Activated naive CD8-positive, alpha-beta T cell treated with anti-CD3 and anti-CD28 coated beads, Interleukin-2, amount 50 U/mL, for 24 hours (primary cell): ENCODE measurements at regions not wholly inside any gene's neighbourhood (a gene's known extent, or its start where the extent isn't known, plus 50 kb on each side); places are given as distances from the start of the nearest gene placed in this dataset.

Experiments
- ATAC-seq: fragments of 150-1000 bp; cut with Tn5 transposase; one replicate; pipeline ENCODE4 v1.10.0; 2021
- DNase-seq: peaks from one replicate; pipeline ENCODE4 v3.0.0; 2021
- H3K27ac Mint-ChIP-seq: one replicate; pipeline ENCODE4 v1.8.0; 2021; ENCODE audit warnings: mild to moderate bottlenecking, mixed read lengths
- H3K27me3 Mint-ChIP-seq: one replicate; pipeline ENCODE4 v1.8.0; 2021; ENCODE audit warnings: mixed read lengths
- H3K36me3 Mint-ChIP-seq: one replicate; pipeline ENCODE4 v1.8.0; 2021; ENCODE audit warnings: low read depth, mixed read lengths
- H3K4me1 Mint-ChIP-seq: one replicate; pipeline ENCODE4 v1.8.0; 2021; ENCODE audit warnings: mixed read lengths
- H3K4me3 Mint-ChIP-seq: one replicate; pipeline ENCODE4 v1.8.0; 2021; ENCODE audit warnings: mild to moderate bottlenecking, moderate library complexity, mixed read lengths
- H3K9me3 Mint-ChIP-seq: one replicate; pipeline ENCODE4 v1.8.0; 2021; ENCODE audit warnings: mixed read lengths

DNA sequence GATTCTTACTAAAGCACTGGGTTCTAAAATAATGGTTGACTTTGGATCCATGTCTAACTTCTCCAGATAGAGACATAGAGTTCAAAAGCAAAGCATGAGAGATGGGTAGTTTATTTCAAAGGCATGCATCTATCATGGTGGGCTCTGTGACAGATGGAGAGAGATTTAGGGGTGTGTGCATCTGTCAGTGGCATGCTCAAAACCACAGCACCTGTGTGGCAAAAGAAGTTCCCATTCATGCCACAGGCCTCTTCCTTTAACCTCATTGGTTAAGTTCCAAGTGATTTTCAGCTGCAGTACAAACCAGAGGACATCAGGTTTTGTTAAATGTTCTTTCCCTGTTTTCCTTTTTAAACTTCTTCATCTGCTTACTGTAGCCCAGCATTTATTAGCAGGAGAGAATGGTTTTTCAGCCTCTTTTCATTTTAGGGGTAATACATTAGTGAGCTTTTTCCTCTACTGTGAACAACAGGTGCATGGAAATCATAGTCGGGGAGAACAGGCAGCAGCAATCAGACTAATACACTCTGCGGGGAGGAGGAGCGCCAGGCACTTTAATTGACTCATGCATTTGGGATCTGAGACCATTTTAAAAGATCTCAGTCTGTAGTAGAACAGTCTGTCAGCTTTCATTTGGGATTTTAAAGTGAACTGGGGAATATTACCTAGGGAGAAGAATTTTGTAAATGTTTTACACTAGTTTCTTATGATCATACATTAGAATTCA, 52.4 kb upstream of the UPP2 start:
- no peak for ATAC-seq

DNA sequence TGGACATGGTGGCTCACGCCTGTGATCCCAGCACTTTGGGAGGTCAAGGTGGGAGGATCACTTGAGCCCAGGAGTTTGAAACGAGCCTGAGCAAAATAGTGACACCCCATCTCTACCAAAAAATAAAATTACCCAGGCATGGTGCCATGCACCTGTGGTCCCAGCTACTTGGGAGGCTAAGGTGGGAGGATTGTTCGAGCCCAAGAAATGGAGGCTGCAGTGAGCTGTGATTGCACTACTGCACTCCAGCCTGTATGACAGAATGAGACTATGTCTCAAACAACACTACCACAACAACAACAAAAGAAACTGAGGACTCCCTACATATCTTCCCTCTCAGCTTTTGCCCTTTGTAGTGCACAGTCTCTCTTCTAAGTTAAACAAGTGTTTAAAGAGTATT, 53.3 kb upstream of the UPP2 start:
- no peak overlapping the region for H3K4me3 Mint-ChIP-seq
- no peaks in the 10 kb centered on the region for H3K36me3 Mint-ChIP-seq
- no peak overlapping the region for H3K27ac Mint-ChIP-seq
- DNase-seq (no peak), ATAC-seq (no peak)
- H3K4me1 Mint-ChIP-seq = no peaks in the 10 kb centered on the region
- no peaks in the 10 kb centered on the region for H3K9me3 Mint-ChIP-seq
- no peaks in the 10 kb centered on the region for H3K27me3 Mint-ChIP-seq

More for the DNA sequence above, 52.4 kb upstream of the UPP2 start:
- no peak for DNase-seq
- no peak overlapping the region for H3K27ac Mint-ChIP-seq
- H3K4me3 Mint-ChIP-seq = no peak overlapping the region
- no peaks in the 10 kb centered on the region for H3K36me3 Mint-ChIP-seq
- no peaks in the 10 kb centered on the region for H3K4me1 Mint-ChIP-seq
- H3K9me3 Mint-ChIP-seq = no peaks in the 10 kb centered on the region
- peaks cover under 1% of the 10 kb centered on the region for H3K27me3 Mint-ChIP-seq

GRCh38 chr2:158047156-158047611, 54.5 kb upstream of the UPP2 start:
- Mint-ChIP-seq H3K27ac (no peak overlapping the region), H3K36me3 (no peaks in the 10 kb centered on the region), H3K9me3 (no peaks in the 10 kb centered on the region), H3K27me3 (no peaks in the 10 kb centered on the region), H3K4me3 (no peak overlapping the region), H3K4me1 (no peaks in the 10 kb centered on the region)
- DNase-seq (no peak), ATAC-seq (no peak)

DNA sequence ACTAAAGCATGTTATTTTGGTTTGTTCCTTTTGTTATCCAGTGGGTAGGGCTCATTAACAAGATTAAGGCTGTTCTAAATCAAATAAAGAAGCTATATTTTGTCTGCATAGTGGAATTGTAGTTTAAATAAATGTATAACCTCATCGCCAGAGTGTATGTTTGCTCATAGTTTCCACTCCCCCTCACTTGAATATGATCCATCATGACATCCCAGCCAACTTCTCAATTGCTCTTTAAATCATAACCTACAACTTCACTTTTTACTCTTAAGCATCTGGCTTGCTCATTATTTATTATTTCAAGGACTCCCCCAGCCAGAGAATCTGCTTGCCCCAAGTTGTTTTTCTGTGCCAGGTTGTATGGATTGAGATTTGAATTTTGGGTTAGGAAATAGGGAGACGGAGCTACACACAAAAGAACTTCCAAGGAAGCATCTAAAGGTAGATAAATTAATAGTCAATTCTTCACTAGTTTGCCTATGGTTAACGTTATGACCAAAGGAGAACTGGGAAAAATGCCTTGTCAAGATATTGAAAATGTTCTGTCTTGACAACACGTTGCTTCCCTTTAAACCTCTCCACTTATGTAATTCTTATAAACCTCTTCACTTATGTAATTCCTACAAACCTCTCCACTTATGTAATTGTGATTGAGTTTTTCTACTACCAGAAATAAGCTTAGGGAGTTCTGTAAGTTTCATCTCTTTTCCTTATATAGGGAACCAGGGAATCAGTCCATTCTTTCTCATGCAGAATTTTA, 55.4 kb upstream of the UPP2 start:
- no peak overlapping the region for H3K27ac Mint-ChIP-seq
- no peaks in the 10 kb centered on the region for H3K4me1 Mint-ChIP-seq
- H3K27me3 Mint-ChIP-seq = no peaks in the 10 kb centered on the region
- DNase-seq (no peak), ATAC-seq (no peak)
- H3K36me3 Mint-ChIP-seq = no peaks in the 10 kb centered on the region
- H3K9me3 Mint-ChIP-seq = no peaks in the 10 kb centered on the region
- H3K4me3 Mint-ChIP-seq = no peak overlapping the region

DNA sequence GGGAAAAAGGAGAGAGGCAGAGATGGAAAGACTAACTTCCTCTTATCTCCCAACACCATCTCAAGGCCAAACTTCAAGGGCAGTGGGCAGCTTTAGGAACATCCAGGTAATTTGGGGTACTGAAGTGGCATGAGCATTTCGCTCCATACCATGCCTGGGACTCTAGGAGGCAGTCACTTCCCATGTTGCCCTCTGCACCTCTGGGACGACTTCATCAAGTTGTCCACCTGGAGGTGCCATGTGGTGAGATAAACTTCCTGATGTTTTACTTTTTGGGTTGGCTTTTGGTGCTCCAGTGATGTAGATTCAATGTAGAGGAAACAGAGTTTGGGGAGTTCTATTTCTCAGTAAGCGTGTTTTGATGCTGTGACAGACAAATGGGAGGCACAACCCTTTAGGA, 56.3 kb upstream of the UPP2 start:
- H3K9me3 Mint-ChIP-seq = no peaks in the 10 kb centered on the region
- no peaks in the 10 kb centered on the region for H3K36me3 Mint-ChIP-seq
- no peaks in the 10 kb centered on the region for H3K4me1 Mint-ChIP-seq
- H3K27me3 Mint-ChIP-seq = no peaks in the 10 kb centered on the region
- ATAC-seq (no peak), DNase-seq (no peak)
- H3K27ac Mint-ChIP-seq = no peak overlapping the region
- H3K4me3 Mint-ChIP-seq = no peak overlapping the region

GRCh38 chr2:158043181-158043948, 58.3 kb upstream of the UPP2 start:
- no peak overlapping the region for H3K27ac Mint-ChIP-seq
- no peaks in the 10 kb centered on the region for H3K36me3 Mint-ChIP-seq
- ATAC-seq (no peak), DNase-seq (no peak)
- no peaks in the 10 kb centered on the region for H3K4me1 Mint-ChIP-seq
- H3K9me3 Mint-ChIP-seq = no peaks in the 10 kb centered on the region
- no peak overlapping the region for H3K4me3 Mint-ChIP-seq
- peaks cover 1% of the 10 kb centered on the region for H3K27me3 Mint-ChIP-seq

GRCh38 chr2:158042666-158043065, 59.0 kb upstream of the UPP2 start:
- Mint-ChIP-seq H3K9me3 (no peaks in the 10 kb centered on the region), H3K27ac (no peak overlapping the region), H3K36me3 (no peaks in the 10 kb centered on the region), H3K4me3 (no peak overlapping the region), H3K4me1 (no peaks in the 10 kb centered on the region), H3K27me3 (peaks cover 1% of the 10 kb centered on the region)
- DNase-seq = no peak
- no peak for ATAC-seq

DNA sequence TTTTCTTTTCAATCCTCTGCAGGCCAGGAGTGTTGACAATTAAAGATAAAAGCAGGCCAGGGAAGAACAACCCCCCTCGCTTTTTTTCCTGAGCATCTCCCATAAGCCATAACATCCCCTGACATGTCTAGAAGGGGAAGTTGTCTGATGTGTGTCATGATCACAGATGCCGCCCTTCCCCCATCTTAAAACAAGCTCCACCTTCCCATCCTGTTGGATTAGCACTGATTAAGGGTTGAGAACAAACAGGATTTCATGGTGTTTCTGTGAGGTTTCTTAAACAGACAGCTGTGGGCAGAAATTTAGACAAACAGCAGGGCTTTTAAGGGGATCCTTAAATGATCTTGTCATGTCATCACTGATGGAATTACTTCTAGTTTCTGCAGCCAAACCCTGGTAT, 59.4 kb upstream of the UPP2 start:
- H3K9me3 Mint-ChIP-seq = no peaks in the 10 kb centered on the region
- no peak overlapping the region for H3K4me3 Mint-ChIP-seq
- no peak overlapping the region for H3K27ac Mint-ChIP-seq
- DNase-seq = no peak
- H3K36me3 Mint-ChIP-seq = no peaks in the 10 kb centered on the region
- H3K4me1 Mint-ChIP-seq = no peaks in the 10 kb centered on the region
- H3K27me3 Mint-ChIP-seq = peaks cover 1% of the 10 kb centered on the region
- ATAC-seq = no peak

- ATAC-seq (no peak), DNase-seq (no peak)
- Mint-ChIP-seq H3K36me3 (no peaks in the 10 kb centered on the region), H3K4me3 (no peak overlapping the region), H3K27ac (no peak overlapping the region), H3K4me1 (no peaks in the 10 kb centered on the region), H3K9me3 (no peaks in the 10 kb centered on the region), H3K27me3 (peaks cover 1% of the 10 kb centered on the region)
Observed at GRCh38 chr2:158041400-158041799, 60.3 kb upstream of the UPP2 start.

GRCh38 chr2:158038901-158039300, 62.8 kb upstream of the UPP2 start:
- Mint-ChIP-seq H3K36me3 (no peaks in the 10 kb centered on the region), H3K4me1 (no peaks in the 10 kb centered on the region), H3K27me3 (peaks cover 3% of the 10 kb centered on the region), H3K9me3 (no peaks in the 10 kb centered on the region), H3K27ac (no peak overlapping the region), H3K4me3 (no peak overlapping the region)
- ATAC-seq (no peak), DNase-seq (no peak)

DNA sequence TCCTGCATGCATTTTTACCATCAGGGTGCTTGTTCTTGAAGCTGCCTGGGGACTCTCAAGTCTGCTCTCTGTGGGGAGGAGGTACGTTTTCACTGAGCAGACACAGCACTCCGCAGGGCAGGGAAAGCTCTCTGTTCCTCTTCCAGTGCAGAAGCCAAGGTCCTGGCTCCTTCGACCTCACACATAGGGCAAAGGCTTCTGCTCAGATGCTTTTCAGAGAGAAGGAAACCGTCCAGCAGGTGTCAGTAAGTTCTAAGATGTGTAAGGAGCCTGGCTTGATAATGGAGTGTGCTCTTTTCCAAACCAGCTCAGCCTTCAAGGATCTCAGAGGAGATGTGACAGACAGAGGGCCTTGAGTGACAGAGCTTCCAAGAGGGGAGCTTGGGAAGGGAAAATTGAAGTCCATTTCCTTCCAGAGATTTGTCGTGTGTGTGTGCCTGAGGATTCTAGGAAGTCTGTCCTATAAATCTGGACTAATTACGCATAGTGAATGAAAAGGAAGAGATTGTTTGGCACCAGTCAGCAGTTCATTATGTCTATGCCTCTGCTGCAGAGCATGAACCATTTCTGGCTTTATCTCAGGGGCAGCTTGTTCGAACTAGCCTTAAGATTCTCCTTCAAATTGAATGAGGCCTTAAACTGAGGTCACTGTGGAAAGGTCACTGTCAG, 67.3 kb upstream of the UPP2 start:
- ATAC-seq (peak; percentile 52), DNase-seq (no peak)
- Mint-ChIP-seq H3K27ac (no peak overlapping the region), H3K9me3 (no peaks in the 10 kb centered on the region), H3K4me1 (no peaks in the 10 kb centered on the region), H3K27me3 (peaks cover 3% of the 10 kb centered on the region), H3K36me3 (no peaks in the 10 kb centered on the region), H3K4me3 (no peak overlapping the region)

GRCh38 chr2:158031371-158031770, 70.3 kb upstream of the UPP2 start:
- H3K27ac Mint-ChIP-seq = no peak overlapping the region
- H3K36me3 Mint-ChIP-seq = no peaks in the 10 kb centered on the region
- no peaks in the 10 kb centered on the region for H3K9me3 Mint-ChIP-seq
- DNase-seq = no peak
- H3K4me1 Mint-ChIP-seq = no peaks in the 10 kb centered on the region
- ATAC-seq = no peak
- no peak overlapping the region for H3K4me3 Mint-ChIP-seq
- peaks cover 2% of the 10 kb centered on the region for H3K27me3 Mint-ChIP-seq

DNA sequence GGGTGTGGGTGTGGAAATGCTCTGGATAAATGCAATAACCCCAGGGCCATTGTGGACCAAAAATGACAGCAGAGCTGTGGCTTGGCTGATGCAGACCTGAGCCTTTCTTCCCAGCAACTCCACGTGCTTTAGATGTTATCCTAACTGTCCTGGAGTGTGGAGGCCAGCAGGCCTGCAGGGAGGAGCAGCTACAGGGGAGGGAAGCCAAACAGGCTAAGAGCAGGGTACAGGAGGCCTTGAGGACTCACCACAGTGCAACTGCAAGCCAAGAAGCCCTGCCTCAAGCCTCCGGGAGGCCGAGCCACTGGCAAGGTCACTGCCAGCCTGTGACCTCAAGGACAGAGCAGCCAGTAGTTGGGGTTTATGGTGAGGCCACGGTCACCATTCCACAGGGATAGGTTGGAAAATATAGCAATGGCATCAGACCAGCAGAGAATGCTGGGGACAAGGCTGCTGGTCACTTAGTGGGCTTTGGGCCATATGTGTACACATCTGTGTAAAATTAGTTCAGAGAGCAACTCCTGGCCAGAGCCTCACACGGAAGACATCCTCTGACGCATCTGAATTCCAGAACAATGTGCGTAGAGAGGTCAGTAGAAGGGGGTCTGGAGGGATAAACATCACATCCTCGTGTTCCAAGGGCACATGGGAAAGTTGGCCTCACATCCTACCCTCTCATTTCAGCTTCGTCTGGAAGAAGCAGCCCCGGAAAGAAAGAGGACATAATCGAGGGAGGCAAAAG, 76.2 kb upstream of the UPP2 start:
- H3K4me1 Mint-ChIP-seq = no peaks in the 10 kb centered on the region
- H3K36me3 Mint-ChIP-seq = no peaks in the 10 kb centered on the region
- H3K27ac Mint-ChIP-seq = no peak overlapping the region
- DNase-seq = no peak
- H3K27me3 Mint-ChIP-seq = peaks cover 2% of the 10 kb centered on the region
- no peaks in the 10 kb centered on the region for H3K9me3 Mint-ChIP-seq
- peak; percentile 24 for ATAC-seq
- no peak overlapping the region for H3K4me3 Mint-ChIP-seq
